ENCODE measurements at regions not wholly inside any gene's neighbourhood (a gene's known extent, or its start where the extent isn't known, plus 50 kb on each side); places are given as distances from the start of the nearest gene placed in this dataset.

DNA sequence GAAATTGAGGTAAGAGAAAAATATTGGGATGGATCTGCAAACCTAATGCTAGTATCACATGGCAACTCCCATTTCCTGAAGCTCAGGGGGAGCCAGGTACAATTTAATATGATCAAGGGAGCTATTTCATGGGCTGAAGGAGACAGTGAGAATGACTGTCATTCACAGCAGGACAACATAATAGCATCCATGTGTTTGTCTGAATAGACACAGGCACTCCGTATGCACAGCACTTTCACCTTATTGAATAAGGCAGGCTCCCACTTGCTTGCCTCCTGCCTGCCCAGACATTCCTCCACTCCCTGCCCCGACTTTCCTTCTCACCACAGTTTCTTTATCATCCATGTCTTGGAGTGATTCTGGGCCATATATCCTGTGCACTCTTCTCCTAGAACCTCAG is 156.6 kb upstream of the SLC24A5 start:
- TF ChIP-seq, protein P1, sequence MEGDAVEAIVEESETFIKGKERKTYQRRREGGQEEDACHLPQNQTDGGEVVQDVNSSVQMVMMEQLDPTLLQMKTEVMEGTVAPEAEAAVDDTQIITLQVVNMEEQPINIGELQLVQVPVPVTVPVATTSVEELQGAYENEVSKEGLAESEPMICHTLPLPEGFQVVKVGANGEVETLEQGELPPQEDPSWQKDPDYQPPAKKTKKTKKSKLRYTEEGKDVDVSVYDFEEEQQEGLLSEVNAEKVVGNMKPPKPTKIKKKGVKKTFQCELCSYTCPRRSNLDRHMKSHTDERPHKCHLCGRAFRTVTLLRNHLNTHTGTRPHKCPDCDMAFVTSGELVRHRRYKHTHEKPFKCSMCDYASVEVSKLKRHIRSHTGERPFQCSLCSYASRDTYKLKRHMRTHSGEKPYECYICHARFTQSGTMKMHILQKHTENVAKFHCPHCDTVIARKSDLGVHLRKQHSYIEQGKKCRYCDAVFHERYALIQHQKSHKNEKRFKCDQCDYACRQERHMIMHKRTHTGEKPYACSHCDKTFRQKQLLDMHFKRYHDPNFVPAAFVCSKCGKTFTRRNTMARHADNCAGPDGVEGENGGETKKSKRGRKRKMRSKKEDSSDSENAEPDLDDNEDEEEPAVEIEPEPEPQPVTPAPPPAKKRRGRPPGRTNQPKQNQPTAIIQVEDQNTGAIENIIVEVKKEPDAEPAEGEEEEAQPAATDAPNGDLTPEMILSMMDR (IDR thresholded peaks at IDR 0.05) = no peak

DNA sequence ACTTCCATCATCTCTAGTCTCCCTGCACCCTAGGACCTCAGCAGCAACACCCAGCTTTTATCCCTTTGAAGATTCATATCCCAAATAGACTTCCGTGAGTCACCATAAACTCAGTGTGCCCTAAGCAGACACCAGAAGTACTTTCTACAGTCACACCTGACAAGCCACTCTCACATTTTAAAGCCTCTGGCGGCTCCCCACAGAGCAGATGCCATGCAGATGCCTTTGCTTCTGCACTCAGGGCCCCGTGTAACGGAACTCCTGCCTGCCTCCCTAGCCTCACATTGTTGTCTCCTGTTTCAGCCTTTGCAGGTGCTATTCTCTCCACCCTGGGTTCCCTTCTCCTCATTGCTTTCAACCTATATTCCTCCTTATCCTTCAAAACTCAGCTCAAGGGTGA is 155.5 kb upstream of the SLC24A5 start:
- TF ChIP-seq, protein P1 (IDR thresholded peaks at IDR 0.05) = no peak

DNA sequence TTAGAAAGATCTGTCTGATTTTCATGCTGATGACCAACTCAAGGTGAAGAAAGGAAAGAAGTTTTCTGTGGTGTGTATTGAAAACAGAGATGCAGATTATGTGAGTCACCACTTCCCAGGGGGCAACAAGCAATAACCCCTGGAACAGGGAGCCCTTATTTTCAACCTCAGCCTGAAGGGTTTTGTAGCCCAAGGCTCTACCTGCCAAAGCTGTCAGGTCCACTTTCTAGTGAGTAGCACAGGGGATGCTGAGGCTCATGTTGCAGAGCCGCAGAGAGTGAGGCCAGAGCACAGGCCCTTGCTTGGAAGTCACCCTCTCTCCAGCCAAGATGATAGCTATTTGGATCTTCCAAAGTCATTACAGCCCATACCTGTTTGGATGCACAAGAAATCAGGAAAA is 152.2 kb upstream of the SLC24A5 start:
- TF ChIP-seq, protein P1 (IDR thresholded peaks at IDR 0.05) = no peak

DNA sequence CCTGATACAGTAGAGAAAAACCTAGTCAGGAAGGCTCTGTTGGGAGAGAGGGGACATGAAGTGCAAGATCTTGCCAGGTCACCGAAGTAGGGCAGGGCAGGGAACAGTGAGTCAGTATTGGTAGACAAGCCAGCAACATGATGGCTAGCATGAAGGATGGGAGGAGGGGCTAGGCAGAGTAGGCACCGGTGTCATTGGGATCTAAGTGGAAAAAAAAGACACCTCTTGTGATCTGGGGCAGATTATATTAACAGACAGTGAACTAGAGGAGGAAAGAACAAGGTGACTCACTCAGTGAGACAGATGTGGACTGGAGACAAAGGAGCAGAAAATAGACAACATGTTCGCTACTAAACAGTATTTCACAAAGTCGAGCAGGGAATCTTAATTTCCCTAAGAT is 149.2 kb upstream of the SLC24A5 start:
- TF ChIP-seq, protein P1 (IDR thresholded peaks at IDR 0.05) = no peak

DNA sequence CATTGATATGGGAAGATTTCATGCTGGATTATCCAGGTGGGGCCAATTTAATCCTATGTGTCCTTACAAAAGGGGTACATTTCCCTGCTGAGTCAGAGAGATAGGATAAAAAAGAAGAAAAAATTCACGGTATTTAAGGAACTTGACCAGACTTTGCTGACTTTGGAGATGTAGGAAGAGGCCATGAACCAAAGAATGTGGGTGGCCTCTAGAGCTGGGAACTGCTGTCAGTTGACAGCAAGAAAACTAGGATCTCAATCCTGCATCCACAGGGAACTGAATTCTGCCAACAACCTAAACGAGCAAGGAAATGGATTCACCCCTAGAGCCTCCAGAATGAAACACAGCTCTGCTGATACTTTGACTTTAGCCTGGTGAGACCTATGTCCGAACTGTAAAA is 148.1 kb upstream of the SLC24A5 start:
- TF ChIP-seq, protein P1 (IDR thresholded peaks at IDR 0.05) = no peak

DNA sequence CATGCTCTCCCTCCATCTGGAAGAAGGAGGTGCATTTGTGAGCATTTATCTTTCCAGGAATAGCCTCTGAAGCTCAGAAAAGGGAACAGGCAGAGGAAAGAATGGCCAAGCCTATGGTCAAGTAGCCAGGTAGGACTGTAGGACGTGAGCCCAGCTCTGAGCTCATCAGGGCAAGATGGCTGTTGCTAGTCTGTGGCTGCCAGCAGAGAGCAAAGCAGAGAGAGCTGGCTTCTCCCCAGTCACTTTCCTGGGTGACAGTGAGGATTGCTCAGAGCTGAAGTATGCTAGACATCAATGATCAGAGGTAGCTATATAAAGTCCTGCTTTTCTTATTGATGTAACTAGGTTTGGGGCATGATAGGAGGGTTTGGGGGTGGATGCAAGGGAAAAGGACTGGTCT is 146.1 kb upstream of the SLC24A5 start:
- TF ChIP-seq, protein P1 (IDR thresholded peaks at IDR 0.05) = no peak

DNA sequence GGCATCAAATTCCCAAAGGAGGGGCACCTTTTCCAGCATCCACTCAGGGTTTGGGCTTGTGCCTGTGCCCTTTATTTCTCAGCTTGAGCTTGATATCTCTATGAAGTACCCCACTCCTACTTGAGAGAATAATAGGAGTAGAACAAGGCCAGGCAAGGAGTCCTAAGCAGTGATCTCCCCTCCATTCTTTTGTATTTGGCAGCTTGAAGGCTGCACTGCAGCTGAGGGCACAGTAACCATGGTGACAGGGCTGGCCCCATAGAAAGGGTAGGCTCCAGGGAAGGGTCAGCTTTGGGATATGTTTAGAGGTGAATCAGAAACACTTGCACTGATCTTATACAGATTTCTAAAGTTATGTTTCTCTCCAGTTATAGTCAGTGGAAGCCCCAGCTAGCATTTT is 145.4 kb upstream of the SLC24A5 start:
- TF ChIP-seq, protein P1 (IDR thresholded peaks at IDR 0.05) = no peak

DNA sequence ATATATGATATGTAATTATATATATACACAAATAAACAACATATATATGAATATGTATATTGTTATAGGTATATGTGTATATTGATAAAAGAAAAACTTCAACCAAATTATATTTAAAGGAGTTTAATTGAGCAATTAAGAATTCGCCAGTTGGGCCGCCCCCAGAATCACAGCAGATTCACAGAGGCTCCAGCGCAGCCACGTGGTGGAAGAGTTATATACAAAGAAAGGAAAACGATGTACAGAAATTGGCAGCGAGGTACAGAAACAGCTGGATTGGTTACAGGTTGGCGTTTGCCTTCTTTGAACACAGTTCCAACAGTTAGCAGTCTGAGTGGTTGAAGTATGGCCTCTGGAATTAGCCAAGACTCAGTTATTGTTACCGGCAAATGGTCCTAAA is 137.3 kb upstream of the SLC24A5 start:
- TF ChIP-seq, protein P1 (IDR thresholded peaks at IDR 0.05) = peak; percentile 17; the same call in 1 of the 2 replicates
